ENCODE measurements at regions not wholly inside any gene's neighbourhood (a gene's known extent, or its start where the extent isn't known, plus 50 kb on each side); places are given as distances from the start of the nearest gene placed in this dataset.

GRCh38 chr10:111561124-111561523, 484.3 kb downstream of the ADRA2A start:
- Histone ChIP-seq H3K27me3 (replicated peaks; ENCODE audit: control insufficient read depth, insufficient read depth, low read length, poor library complexity, severe bottlenecking) (no peaks in the 10 kb centered on the region), H3K27ac (ENCODE audit: insufficient read depth, low read length, poor library complexity, severe bottlenecking) (no peak overlapping the region), H3K4me3 (ENCODE audit: insufficient read depth, low read depth, low read length, poor library complexity, severe bottlenecking) (no peak overlapping the region), H3K4me1 (ENCODE audit: control insufficient read depth, insufficient read depth, low read length, poor library complexity, severe bottlenecking) (no peaks in the 10 kb centered on the region), H3K9me3 (ENCODE audit: control insufficient read depth, low read length) (no peaks in the 10 kb centered on the region), H3K36me3 (ENCODE audit: control insufficient read depth, insufficient read depth, low read length) (no peaks in the 10 kb centered on the region)
- no peak for DNase-seq

GRCh38 chr10:111565542-111565941, 488.7 kb downstream of the ADRA2A start:
- Histone ChIP-seq H3K36me3 (ENCODE audit: control insufficient read depth, insufficient read depth, low read length) (no peaks in the 10 kb centered on the region), H3K4me1 (ENCODE audit: control insufficient read depth, insufficient read depth, low read length, poor library complexity, severe bottlenecking) (no peaks in the 10 kb centered on the region), H3K9me3 (ENCODE audit: control insufficient read depth, low read length) (no peaks in the 10 kb centered on the region), H3K27me3 (replicated peaks; ENCODE audit: control insufficient read depth, insufficient read depth, low read length, poor library complexity, severe bottlenecking) (no peaks in the 10 kb centered on the region), H3K27ac (ENCODE audit: insufficient read depth, low read length, poor library complexity, severe bottlenecking) (no peak overlapping the region), H3K4me3 (ENCODE audit: insufficient read depth, low read depth, low read length, poor library complexity, severe bottlenecking) (no peak overlapping the region)
- DNase-seq: no peak

GRCh38 chr10:111578076-111578475, 501.2 kb downstream of the ADRA2A start:
- H3K27me3 ChIP-seq (replicated peaks; ENCODE audit: control insufficient read depth, insufficient read depth, low read length, poor library complexity, severe bottlenecking): no peaks in the 10 kb centered on the region
- no peak overlapping the region for H3K4me3 ChIP-seq (ENCODE audit: insufficient read depth, low read depth, low read length, poor library complexity, severe bottlenecking)

GRCh38 chr10:111579473-111579872, 502.6 kb downstream of the ADRA2A start:
- Histone ChIP-seq H3K27me3 (replicated peaks; ENCODE audit: control insufficient read depth, insufficient read depth, low read length, poor library complexity, severe bottlenecking) (no peaks in the 10 kb centered on the region), H3K27ac (ENCODE audit: insufficient read depth, low read length, poor library complexity, severe bottlenecking) (no peak overlapping the region), H3K4me3 (ENCODE audit: insufficient read depth, low read depth, low read length, poor library complexity, severe bottlenecking) (no peak overlapping the region), H3K36me3 (ENCODE audit: control insufficient read depth, insufficient read depth, low read length) (no peaks in the 10 kb centered on the region), H3K4me1 (ENCODE audit: control insufficient read depth, insufficient read depth, low read length, poor library complexity, severe bottlenecking) (no peaks in the 10 kb centered on the region), H3K9me3 (ENCODE audit: control insufficient read depth, low read length) (no peaks in the 10 kb centered on the region)
- DNase-seq: no peak

More at GRCh38 chr10:111578076-111578475, 501.2 kb downstream of the ADRA2A start:
- Histone ChIP-seq H3K9me3 (ENCODE audit: control insufficient read depth, low read length) (no peaks in the 10 kb centered on the region), H3K4me1 (ENCODE audit: control insufficient read depth, insufficient read depth, low read length, poor library complexity, severe bottlenecking) (no peaks in the 10 kb centered on the region), H3K27ac (ENCODE audit: insufficient read depth, low read length, poor library complexity, severe bottlenecking) (no peak overlapping the region), H3K36me3 (ENCODE audit: control insufficient read depth, insufficient read depth, low read length) (no peaks in the 10 kb centered on the region)
- no peak for DNase-seq

GRCh38 chr10:111590703-111591102, 513.9 kb downstream of the ADRA2A start:
- Histone ChIP-seq H3K36me3 (ENCODE audit: control insufficient read depth, insufficient read depth, low read length) (no peaks in the 10 kb centered on the region), H3K27ac (ENCODE audit: insufficient read depth, low read length, poor library complexity, severe bottlenecking) (no peak overlapping the region), H3K27me3 (replicated peaks; ENCODE audit: control insufficient read depth, insufficient read depth, low read length, poor library complexity, severe bottlenecking) (no peaks in the 10 kb centered on the region), H3K4me1 (ENCODE audit: control insufficient read depth, insufficient read depth, low read length, poor library complexity, severe bottlenecking) (no peaks in the 10 kb centered on the region), H3K4me3 (ENCODE audit: insufficient read depth, low read depth, low read length, poor library complexity, severe bottlenecking) (no peak overlapping the region), H3K9me3 (ENCODE audit: control insufficient read depth, low read length) (no peaks in the 10 kb centered on the region)
- no peak for DNase-seq

GRCh38 chr10:111593578-111593977, 516.7 kb downstream of the ADRA2A start:
- Histone ChIP-seq H3K4me3 (ENCODE audit: insufficient read depth, low read depth, low read length, poor library complexity, severe bottlenecking) (no peak overlapping the region), H3K4me1 (ENCODE audit: control insufficient read depth, insufficient read depth, low read length, poor library complexity, severe bottlenecking) (no peaks in the 10 kb centered on the region), H3K27me3 (replicated peaks; ENCODE audit: control insufficient read depth, insufficient read depth, low read length, poor library complexity, severe bottlenecking) (no peaks in the 10 kb centered on the region), H3K9me3 (ENCODE audit: control insufficient read depth, low read length) (no peaks in the 10 kb centered on the region), H3K36me3 (ENCODE audit: control insufficient read depth, insufficient read depth, low read length) (no peaks in the 10 kb centered on the region), H3K27ac (ENCODE audit: insufficient read depth, low read length, poor library complexity, severe bottlenecking) (no peak overlapping the region)
- no peak for DNase-seq

GRCh38 chr10:111595173-111595572, 518.3 kb downstream of the ADRA2A start:
- H3K27me3 ChIP-seq (replicated peaks; ENCODE audit: control insufficient read depth, insufficient read depth, low read length, poor library complexity, severe bottlenecking): no peaks in the 10 kb centered on the region
- H3K4me3 ChIP-seq (ENCODE audit: insufficient read depth, low read depth, low read length, poor library complexity, severe bottlenecking): no peak overlapping the region
- no peaks in the 10 kb centered on the region for H3K36me3 ChIP-seq (ENCODE audit: control insufficient read depth, insufficient read depth, low read length)
- no peaks in the 10 kb centered on the region for H3K4me1 ChIP-seq (ENCODE audit: control insufficient read depth, insufficient read depth, low read length, poor library complexity, severe bottlenecking)
- H3K27ac ChIP-seq (ENCODE audit: insufficient read depth, low read length, poor library complexity, severe bottlenecking): no peak overlapping the region
- no peak for DNase-seq
- no peaks in the 10 kb centered on the region for H3K9me3 ChIP-seq (ENCODE audit: control insufficient read depth, low read length)

- no peak overlapping the region for H3K27ac ChIP-seq (ENCODE audit: insufficient read depth, low read length, poor library complexity, severe bottlenecking)
- peak in 1 of 3 donors; percentile 17 for DNase-seq
These were observed 521.7 kb downstream of the ADRA2A start for GRCh38 chr10:111598433-111599059.

GRCh38 chr10:111599943-111600342, 523.1 kb downstream of the ADRA2A start:
- Histone ChIP-seq H3K9me3 (ENCODE audit: control insufficient read depth, low read length) (no peaks in the 10 kb centered on the region), H3K27me3 (replicated peaks; ENCODE audit: control insufficient read depth, insufficient read depth, low read length, poor library complexity, severe bottlenecking) (no peaks in the 10 kb centered on the region), H3K36me3 (ENCODE audit: control insufficient read depth, insufficient read depth, low read length) (no peaks in the 10 kb centered on the region), H3K27ac (ENCODE audit: insufficient read depth, low read length, poor library complexity, severe bottlenecking) (no peak overlapping the region), H3K4me1 (ENCODE audit: control insufficient read depth, insufficient read depth, low read length, poor library complexity, severe bottlenecking) (no peaks in the 10 kb centered on the region), H3K4me3 (ENCODE audit: insufficient read depth, low read depth, low read length, poor library complexity, severe bottlenecking) (no peak overlapping the region)
- no peak for DNase-seq

More at GRCh38 chr10:111598433-111599059, 521.7 kb downstream of the ADRA2A start:
- H3K4me3 ChIP-seq (ENCODE audit: insufficient read depth, low read depth, low read length, poor library complexity, severe bottlenecking): no peak overlapping the region
- H3K27me3 ChIP-seq (replicated peaks; ENCODE audit: control insufficient read depth, insufficient read depth, low read length, poor library complexity, severe bottlenecking): no peaks in the 10 kb centered on the region
- no peaks in the 10 kb centered on the region for H3K4me1 ChIP-seq (ENCODE audit: control insufficient read depth, insufficient read depth, low read length, poor library complexity, severe bottlenecking)
- no peaks in the 10 kb centered on the region for H3K9me3 ChIP-seq (ENCODE audit: control insufficient read depth, low read length)
- H3K36me3 ChIP-seq (ENCODE audit: control insufficient read depth, insufficient read depth, low read length): no peaks in the 10 kb centered on the region

GRCh38 chr10:111600772-111601171, 523.9 kb downstream of the ADRA2A start:
- Histone ChIP-seq H3K4me1 (ENCODE audit: control insufficient read depth, insufficient read depth, low read length, poor library complexity, severe bottlenecking) (no peaks in the 10 kb centered on the region), H3K27me3 (replicated peaks; ENCODE audit: control insufficient read depth, insufficient read depth, low read length, poor library complexity, severe bottlenecking) (no peaks in the 10 kb centered on the region), H3K4me3 (ENCODE audit: insufficient read depth, low read depth, low read length, poor library complexity, severe bottlenecking) (no peak overlapping the region), H3K27ac (ENCODE audit: insufficient read depth, low read length, poor library complexity, severe bottlenecking) (no peak overlapping the region), H3K36me3 (ENCODE audit: control insufficient read depth, insufficient read depth, low read length) (no peaks in the 10 kb centered on the region), H3K9me3 (ENCODE audit: control insufficient read depth, low read length) (no peaks in the 10 kb centered on the region)
- DNase-seq: no peak

Data from effector memory CD4-positive, alpha-beta T cell (primary cell).